Activated CD4-positive, alpha-beta T cell treated with anti-CD3 and anti-CD28 coated beads, Interleukin-2, amount 50 U/mL, for 48 hours (primary cell): ENCODE measurements at regions not wholly inside any gene's neighbourhood (a gene's known extent, or its start where the extent isn't known, plus 50 kb on each side); places are given as distances from the start of the nearest gene placed in this dataset.
"Not testable (repeated sequence)": the region's sequence is repeated elsewhere in the genome, so short reads cannot be mapped to it uniquely, and the experiment has no call there.

ENCODE experiments used
- DNase-seq, 2 experiments: peaks; one replicate each; pipeline ENCODE4 v3.0.0-alpha.2; 2020

DNA sequence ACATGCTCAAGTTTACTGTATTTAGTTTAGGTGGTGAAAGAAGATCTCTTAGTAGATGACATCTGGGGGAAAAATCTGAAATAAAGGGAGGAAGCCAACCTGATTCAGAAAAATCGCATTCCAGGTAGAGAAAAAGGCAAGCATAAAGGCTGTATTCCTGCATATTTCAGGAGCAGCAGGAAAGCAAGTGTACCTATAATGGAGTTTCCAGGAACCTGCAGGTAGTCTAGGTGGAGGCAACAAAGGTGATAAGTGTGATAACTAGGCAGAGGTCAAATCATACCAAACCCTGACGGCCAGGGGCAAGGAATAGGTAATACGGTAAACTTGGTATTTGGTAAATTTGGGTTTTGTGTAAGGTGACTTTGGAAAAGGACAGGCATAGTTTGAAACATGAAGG, 132.8 kb upstream of the GOT2 start:
- no peak for DNase-seq

DNA sequence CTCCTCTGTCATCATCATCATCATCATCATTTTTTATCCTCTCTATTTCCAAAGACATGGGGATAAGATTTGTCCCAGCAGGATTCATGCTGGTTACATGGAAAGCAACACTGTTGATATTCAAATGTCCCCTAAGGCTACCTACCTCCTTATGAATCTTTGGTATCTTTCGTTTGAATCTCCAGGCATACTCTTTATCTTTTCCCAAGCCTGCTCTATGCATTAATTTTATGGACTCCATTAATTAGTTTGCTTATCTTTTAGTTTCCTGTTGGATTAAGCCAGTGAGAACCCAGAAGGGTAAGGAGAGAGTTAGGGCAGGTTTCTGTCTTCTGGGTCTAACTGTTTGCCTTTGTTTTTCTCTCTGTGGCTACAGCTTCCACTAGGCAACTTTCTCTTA, 129.6 kb upstream of the GOT2 start:
- DNase-seq: no peak

DNA sequence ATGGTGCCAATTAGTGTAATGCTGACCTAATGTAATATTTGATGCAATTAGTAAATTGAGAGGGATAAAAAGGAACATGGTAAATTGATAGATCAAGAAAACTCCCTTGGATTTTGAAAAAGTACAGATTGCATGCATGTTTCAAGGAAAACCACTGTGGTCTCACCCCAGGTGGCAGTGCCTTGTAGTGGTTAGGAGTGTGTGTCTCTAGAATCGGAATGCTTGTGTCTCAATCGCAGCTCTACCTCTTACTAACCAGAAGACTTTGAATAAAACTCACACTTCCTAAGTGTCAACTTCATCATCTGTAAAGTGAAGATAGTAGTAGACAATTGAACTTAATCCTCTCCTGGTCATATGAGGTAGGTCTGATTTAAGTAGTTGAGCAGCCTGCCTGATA, 128.9 kb upstream of the GOT2 start:
- DNase-seq: no peak

DNA sequence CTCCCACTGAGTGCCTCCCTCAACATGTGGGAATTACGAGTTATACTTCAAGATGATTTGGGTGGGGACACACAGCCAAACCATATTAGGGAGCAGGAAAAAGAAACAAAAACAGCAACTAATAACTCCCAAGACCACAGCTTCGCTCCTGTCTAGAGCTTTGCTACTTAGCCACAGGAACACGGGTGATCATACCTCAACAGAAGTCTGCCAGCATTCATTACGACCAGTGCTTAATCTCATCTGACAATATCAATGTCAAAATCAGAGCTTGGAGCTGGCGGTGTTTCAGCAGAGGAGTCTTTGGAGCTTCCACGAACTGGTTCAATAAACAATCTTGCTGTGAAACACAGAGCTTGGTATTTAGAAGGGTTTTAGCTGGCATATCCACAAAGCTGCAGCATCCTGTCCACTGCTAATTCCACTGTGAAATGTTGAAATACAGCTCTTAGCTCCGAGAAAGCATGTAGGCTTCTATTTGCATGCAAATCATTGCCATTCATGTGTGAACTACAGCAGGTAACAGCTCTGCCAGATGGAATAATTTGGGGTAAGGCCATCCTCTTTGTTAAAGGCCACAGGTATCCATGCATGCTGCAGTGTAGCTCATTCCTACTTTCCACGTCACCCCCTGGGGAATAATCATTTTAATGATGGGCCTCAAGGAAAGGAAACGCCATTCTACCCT, 128.4 kb upstream of the GOT2 start:
- DNase-seq: no peak

DNA sequence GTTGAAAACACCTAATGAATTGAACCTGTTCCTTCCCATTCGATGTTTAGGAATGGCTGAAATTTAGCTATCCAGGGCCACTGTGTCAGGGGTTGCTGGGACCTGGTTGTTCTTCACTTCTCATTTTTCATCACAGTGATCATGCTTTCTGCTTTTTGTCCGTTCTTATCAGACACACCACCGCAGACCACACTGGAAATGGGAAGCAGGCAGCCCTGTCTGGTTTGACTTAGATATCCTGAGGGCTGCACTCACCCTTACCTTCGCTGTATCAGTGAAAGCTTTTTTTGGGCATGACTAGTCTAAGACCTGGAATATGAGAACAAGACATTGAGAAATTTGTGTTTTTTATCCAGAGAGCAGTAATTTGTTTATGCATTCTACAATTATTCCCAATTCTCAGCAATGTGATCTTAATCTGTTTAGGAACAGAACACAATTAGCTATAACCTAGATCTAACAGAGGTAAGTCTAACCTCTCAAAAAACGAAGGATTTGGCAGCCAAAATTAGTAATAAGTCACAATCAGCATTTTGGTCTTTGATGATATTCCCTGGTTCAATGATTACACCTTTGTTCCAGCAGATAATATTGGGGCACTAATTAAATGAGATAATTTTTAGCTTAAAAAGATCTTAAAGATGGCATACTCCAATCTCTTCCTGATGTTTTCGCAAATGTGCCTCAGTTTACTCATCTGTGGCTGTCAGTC, 126.0 kb upstream of the GOT2 start:
- no peak for DNase-seq

DNA sequence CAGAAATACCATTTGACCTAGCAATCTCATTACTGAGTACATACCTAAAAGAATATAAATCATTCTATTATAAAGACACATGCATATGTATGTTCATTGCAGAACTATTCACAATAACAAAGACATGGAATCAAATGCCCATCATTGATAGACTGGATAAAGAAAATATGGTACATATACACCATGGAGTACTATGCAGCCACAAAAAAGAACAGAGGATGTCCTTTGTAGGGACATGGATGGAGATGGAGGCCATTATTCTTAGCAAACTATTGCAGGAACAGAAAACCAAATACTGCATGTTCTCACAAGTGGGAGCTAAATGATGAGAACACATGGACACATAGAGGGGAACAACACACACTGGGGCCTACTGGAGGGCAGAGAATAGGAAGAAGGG, 124.5 kb upstream of the GOT2 start:
- not testable (repeated sequence) for DNase-seq

DNA sequence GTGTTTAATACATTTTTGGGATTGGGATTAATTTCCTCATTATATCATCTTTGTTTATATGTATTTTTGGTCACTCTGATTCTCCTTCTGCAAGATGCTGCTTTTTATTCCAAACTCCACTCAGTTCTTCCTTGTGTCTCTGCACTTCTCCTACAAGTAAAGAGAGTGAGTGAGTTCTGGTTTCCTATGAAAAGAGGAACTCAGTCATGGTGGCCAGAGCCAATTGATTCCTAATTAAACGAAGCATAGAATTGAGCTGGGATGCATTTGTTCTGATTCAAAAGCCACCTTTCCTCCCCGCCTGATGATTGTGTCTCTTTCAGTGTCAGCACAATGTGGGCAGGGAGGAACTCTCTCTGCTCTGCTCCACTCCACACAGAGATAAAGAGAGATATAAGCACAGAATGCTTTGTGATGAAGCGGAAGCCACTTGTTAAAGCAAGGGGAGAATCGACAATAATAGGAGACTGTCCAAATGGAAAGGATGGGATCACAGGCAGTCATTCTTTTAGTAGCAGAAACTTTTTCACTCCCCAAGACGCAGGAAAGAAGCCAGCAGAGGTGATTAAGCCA, 121.3 kb upstream of the GOT2 start:
- no peak for DNase-seq

DNA sequence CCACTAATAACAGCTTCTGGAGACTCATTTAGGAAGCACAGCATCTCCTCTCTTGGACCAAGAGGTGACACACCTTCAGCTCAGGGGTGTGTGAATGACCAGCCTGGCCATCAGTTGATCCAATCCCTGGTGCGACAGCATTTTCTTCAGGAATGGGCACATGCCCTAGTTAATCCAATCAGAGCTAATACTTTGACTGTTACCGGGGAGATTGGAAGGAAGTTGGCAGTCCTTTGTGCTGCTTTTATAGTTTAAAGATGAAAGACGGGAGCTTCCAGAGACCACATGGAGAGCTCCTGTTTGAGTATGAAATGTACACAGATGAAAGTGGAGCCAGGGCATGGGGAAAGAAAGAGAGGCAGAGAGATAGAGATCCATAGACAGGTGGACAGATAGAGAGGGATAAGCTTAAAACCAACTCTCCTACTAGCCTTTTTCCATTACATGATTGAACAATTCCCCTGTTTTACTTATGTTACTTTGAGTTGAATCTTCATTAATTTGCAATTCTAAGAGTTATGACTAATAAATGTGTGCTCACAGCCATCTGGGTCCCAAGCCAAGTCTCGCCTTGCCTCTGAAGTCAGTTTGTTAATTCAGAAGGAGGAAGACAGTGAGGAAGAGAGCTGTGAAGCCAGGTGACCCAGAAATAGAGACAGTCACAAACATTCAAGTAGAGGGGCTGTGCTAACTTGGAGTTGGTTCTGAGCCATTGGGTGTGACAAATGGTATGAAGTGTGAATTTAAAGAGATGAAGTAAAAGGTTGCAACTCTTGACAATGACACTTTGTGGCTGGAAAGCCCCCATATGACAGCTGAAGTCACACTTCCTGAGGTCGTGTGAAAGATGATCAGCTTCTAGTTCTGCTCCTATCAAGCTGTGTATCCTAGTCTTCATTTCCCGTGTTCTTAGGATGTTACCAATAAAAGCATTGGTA, 120.0 kb upstream of the GOT2 start:
- DNase-seq: no peak

DNA sequence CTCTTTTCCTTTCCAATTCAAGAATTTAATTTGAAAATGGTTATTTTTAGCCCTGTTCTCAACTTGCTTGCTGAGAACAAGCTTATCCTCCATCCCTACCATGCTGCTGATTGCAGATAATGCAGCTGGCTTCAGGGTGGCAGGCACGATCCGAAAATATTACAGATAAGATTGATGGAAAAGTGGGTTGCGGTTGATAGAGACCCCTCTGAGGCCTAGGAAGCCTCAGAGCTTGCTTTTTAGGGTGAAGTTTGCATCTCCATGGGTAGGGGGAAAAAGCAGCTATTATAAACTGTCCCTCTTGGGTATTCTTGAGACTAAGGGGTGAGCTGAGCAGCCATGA, 116.5 kb upstream of the GOT2 start:
- no peak for DNase-seq

DNA sequence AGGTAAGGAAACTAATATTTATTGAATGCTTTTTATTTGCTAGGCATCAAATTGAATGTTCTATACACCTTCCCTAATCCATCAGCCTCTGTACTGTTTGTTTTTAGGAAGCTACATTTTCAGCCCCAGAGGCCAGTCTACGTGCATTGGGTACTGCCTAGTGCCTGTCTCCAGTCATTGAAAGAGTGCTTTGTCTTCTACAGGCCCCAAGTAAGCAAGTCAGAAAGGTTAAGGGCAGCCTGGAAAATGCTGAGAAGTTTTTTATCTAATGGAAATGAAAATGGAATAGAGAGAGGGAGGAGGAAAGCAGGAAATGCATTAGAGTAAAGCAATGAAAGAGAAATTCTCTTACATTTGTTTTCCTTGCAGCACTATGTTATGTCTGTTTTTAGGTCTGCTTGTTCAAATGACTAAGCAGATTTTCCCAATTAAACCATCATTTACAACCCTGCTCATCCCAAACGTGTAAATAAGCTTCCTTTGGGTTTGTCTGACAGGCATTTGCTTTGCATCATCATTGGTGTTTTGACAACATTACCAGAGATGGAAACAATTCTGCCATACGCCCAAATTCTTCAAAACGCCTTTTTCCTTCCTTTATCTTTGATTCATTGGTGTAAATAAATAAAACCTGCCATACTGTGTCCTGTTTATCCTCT, 116.0 kb upstream of the GOT2 start:
- DNase-seq: no peak

DNA sequence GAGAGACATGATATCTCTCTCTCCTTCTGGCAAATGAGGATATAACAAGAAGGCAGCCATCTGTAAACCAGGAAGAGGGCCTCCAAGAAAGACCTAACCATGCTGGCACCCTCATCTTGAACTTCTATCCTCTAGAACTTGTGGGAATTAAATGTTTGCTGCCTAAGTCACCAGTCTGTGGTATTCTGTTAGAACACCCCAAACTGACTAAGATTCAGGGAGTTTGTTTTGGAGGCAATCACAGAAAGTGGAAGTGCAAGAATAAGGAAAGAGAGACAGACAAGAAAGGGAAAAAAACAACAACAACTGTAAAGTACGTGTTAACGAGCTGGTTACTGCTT, 114.5 kb upstream of the GOT2 start:
- DNase-seq: no peak

DNA sequence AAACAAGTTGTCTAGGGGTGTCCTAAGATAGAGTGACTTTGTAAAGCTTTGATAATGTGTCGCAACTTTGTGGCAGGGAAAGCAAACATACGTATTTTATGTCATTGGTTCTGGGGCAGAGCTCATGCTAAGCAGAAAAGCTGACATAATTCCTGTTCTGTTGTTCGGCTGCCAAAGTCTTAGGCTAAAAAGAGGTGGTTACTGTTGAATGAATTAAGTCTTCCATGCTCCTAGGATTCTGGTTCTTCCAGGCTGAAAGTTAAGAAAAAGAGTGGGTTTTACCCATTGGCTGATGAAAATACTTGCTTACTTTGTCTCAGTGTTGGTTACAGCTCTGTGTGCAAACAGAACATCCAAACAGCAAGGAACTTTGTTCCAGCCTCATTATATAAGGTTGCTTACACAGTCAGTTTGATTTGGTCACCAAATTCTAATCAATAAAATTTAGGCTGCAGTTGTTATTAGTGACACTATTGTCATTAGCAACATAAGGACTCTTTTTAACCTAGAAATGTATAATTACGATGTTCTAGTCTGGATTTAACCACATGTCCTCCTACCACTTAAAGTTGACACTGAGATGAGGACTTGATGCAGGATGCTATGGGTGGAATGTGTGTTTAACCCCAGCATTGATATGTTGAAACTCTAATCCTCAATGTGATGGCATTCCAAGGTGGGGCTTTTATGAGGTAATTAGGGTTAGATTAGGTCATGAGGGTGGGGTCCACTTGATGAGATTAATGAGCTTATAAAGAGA, 114.0 kb upstream of the GOT2 start:
- DNase-seq: no peak

DNA sequence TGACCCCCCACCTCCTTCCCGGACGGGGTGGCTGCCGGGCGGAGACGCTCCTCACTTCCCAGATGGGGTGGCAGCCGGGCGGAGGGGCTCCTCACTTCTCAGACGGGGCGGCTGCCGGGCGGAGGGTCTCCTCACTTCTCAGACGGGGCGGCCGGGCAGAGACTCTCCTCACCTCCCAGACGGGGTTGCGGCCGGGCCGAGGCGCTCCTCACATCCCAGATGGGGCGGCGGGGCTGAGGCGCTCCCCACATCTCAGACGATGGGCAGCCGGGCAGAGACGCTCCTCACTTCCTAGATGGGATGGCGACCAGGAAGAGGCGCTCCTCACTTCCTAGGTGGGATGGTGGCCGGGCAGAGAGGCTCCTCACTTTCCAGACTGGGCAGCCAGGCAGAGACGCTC, 112.1 kb upstream of the GOT2 start:
- not testable (repeated sequence) for DNase-seq

DNA sequence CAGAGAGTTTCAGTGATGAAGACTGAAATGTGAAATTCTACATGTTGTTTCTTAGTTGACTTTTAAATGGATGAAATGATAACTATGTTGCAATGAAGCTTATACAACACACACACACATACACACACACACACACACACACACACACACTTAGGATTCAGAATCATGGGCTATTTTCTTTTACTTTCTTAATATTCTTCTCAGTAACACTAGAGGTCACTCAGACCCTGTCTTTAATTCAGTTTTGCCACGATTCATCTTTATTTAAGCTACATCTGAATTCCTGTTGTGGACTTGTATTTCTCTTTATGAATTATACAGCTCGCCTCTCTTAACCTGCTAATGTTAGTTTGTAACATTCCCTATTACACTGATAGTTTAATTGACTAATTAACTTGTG, 109.6 kb upstream of the GOT2 start:
- no peak for DNase-seq

DNA sequence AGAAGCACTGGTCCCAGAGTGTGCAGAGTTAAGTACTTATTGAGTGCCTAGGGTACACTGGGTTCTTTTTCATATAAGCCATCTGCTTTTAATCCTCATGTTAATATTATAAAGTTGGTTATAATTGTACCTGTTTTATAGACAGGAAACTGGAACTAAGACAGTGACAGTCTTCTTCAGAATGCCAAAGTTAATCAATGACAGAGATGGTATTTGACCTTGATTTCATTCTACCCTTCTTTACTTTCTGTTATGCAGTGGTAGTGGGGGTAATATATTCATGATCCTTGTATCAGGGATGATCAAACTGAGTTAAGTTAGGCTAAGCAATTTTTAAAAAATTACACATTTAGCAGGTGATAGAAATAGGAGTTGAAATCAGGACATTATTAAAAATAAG, 108.6 kb upstream of the GOT2 start:
- no peak for DNase-seq

DNA sequence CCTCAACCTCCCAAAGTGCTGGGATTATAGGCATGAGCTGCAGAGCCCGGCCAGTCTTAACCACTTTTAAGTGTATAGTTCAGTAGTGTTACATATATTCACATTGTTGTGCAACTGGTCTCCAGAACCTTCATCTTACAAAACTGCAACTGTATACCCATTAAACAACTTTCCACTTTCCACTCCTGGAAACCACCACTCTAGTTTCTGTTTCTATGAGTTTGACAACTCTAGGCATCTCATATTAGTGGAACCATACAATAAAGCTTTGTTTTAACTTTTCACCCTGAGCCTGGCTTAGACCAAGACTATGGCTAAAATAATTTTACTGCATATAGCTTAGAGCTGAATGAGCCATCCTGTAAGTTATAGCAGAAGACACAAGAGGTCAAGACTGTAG, 108.0 kb upstream of the GOT2 start:
- no peak for DNase-seq

DNA sequence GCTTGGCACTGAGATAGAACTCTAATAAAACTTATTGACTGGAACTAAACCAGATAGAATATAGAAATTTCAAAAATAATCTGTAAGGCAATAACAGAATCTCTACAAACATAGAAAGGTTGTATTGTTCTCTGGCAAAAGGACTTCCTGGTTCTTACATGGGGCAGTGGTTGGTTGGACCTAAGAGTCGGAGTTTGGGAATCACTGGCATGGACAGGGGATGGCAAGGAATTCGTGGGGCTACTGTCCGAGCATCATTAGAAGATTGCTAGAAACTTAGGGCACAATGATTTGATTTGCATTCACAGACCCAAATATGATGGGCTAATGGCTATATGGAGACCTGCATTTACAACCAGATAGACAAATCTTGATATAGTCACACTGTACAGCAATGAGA, 103.8 kb upstream of the GOT2 start:
- DNase-seq: no peak

DNA sequence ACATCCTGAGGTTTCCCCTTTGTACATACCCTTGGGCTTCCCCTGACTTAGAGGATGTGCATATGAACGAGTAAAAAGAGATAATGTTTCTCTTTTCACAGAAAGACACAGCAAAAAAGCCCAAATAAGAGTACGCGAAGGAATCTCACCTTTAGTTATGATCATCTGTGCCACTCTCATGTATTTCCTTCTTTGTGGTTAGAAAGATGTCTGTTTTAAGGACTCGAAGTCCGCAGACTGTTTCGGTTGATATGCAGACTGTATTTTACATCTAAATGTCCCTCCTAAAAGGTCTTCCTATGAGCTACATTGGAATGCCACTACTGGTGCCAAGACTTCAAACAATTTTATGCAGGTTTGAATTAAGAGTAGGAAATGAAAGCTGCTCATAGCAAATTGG, 102.3 kb upstream of the GOT2 start:
- DNase-seq: no peak

DNA sequence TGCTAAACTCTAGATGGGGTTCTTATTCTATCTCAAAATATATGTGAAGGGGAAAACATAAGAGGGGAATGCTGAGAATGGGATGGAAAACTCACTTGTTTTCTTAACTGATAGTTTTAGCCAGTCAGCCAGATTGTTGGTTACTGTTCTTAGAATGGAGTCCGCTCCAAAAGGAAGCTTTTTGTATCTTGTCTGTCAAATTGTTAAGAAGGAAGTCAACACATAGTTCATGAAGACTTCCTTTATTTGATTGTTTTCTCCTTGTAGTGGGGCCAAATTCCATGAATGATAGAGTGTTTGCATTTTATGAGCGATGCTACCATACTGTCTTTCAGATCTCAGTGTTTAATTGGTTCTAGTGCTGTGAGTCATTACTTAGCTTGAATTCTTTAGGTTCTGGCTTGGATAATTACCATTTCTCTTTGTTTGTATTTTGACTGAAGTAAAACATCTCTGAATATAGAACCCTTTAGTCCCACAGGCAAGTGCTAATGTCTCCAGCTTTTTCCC, 98.3 kb upstream of the GOT2 start:
- DNase-seq: no peak

DNA sequence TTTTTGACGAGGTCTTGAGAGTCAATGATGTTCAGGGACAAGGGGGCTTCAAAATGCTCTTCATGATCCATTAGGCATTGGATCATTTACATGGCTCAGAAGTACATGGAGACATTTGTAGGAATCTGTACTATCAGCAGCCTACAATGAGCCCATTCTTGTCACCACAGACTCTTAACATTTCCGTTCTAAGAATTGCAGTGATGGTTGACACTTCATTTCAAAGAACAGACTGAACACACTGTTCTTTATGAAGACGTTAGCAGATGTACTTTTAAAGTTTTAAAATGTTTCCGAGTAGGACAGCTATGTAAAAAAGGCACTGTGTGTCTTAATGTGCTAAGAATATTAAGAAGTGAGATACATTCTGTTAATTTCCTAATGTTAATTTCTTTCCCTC, 97.3 kb upstream of the GOT2 start:
- DNase-seq: no peak

DNA sequence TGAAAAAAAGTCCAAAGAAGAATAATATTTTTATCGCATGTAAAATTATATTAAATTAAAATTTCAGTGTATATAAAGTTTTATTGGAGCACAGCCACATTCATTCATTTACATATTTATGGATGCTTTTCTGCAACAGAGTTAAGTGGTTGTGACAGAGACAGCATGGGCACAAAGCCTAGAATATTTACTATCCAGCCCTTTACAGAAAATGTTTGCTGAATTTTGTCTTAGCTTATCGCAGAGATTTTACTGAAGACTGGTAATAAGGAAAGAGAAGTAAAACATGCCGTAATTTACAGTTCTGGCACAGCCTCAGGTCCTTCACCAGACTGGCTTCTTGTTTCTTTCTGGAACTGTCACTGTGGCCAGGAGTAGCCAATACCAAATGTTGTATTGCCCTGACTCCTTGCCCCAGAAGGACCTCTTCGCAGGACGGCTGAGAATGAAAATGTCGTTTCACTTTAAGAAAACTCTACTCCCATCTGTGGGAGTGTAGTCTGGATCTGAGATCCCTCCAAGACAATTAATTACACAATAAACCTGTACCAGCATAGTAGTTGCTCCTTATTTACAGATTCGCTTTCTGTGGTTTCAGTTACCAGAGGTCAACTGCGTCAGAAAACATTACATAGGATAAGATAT, 94.9 kb upstream of the GOT2 start:
- DNase-seq: no peak

DNA sequence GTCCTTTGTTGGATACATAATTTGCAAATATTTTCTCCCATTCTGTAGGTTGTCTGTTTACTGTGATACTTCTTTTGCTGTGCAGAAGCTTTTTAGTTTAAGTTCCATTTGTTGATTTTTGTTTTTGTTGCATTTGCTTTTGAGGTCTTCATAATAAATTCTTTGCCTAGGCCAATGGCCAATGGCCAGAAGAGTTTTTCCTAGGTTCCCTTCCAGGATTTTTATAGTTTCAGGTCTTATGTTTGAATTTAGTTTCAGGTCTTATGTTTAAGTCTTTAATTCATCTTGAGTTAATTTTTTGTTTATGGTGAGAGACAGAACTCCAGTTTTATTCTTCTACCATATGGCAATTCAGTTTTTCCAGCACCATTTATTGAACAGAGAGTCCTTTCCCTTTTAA, 90.1 kb upstream of the GOT2 start:
- no peak for DNase-seq
